Adrenal gland (tissue), 9 donors: ENCODE measurements at regions not wholly inside any gene's neighbourhood (a gene's known extent, or its start where the extent isn't known, plus 50 kb on each side); places are given as distances from the start of the nearest gene placed in this dataset.

ENCODE experiments used
- DNase-seq, 7 donors: peaks; one replicate each; pipeline ENCODE4 v3.0.0-alpha.2; 2019 to 2020
- H3K27ac ChIP-seq, 5 donors: fragments of 200-600 bp; sonication (generic) in 4 of 5; 1 replicate in 3 of 5; 2 replicates in 2 of 5; pipeline versions ENCODE4 v1.5.1 to v1.8.0; 2016 to 2020; ENCODE audit warnings: mild to moderate bottlenecking in 1 of 5
- H3K27me3 ChIP-seq: fragments of 200-600 bp; 2 replicates; pipeline ENCODE4 v1.8.0; 2021
- H3K36me3 ChIP-seq, 2 donors: fragments of 200-600 bp; replicated peaks in 1 of 2; 1 replicate in 1 of 2; 2 replicates in 1 of 2; pipeline versions ENCODE4 v1.5.1 to v1.8.0; 2018 to 2022
- H3K4me1 ChIP-seq, 2 donors: fragments of 200-600 bp; replicated peaks in 1 of 2; 1 replicate in 1 of 2; 2 replicates in 1 of 2; pipeline versions ENCODE4 v1.5.1 to v1.8.0; 2018 to 2021
- H3K4me3 ChIP-seq, 4 donors: fragments of 200-600 bp; sonication (generic) in 3 of 4; one replicate each; pipeline ENCODE4 v1.5.1; 2016 to 2018
- H3K9me3 ChIP-seq, 3 donors: fragments of 200-600 bp; sonication (generic) in 1 of 3; replicated peaks in 1 of 3; 1 replicate in 2 of 3; 2 replicates in 1 of 3; pipeline versions ENCODE4 v1.5.1 to v1.8.0; 2016 to 2021
- CTCF ChIP-seq, 6 experiments: fragments of 450-650 bp in 4 of 6; fragments of 200-600 bp in 2 of 6; sonication (generic) in 1 of 6; IDR thresholded peaks; 1 replicate in 5 of 6; 2 replicates in 1 of 6; pipeline versions ENCODE4 v1.5.1 to v1.8.0; 2016 to 2021; ENCODE audit warnings: antibody characterized with exemption in 6 of 6, mild to moderate bottlenecking in 2 of 6, moderate library complexity in 1 of 6
- POLR2A ChIP-seq, 2 donors: fragments of 450-650 bp; IDR thresholded peaks; one replicate each; pipeline ENCODE4 v1.6.1; 2017; ENCODE audit warnings: antibody characterized with exemption in 2 of 2, mild to moderate bottlenecking in 2 of 2, moderate library complexity in 1 of 2
- WGBS, 4 donors: extraction: QIAGEN DNeasy Blood & Tissue Kit in 2 of 4; methylation state at CpG; one replicate each; pipeline versions ENCODE4 v1.1.5 to v1.1.7; 2013 to 2017; 5-methylcytosine and 5-hydroxymethylcytosine counted together
- intact Hi-C, 2 donors: fragments of 100-400 bp; cut with DNase I; formaldehyde crosslinking; loops; one replicate each; pipeline versions ENCODE4 v1.14.1 to v1.15.0; 2022 to 2023
- donor health status: healthy with polysubstance abuse.
- donor health status: Bipolar disorder and iron deficiency.
- donor health status: DM: yes; HTN: yes; CAD: no.
- donor health status: DM: no; HTN: no; CAD: no.
- donor health status: DM: no; HTN: no; CAD: no.

- intact Hi-C loops = no loop called here
Observed at GRCh38 chr17:70848785-70849184, 679.5 kb downstream of the KCNJ2 start.

GRCh38 chr17:70855401-70856054, 686.2 kb downstream of the KCNJ2 start:
- Histone ChIP-seq H3K36me3 (no peaks in the 10 kb centered on the region), H3K4me3 (no peak overlapping the region), H3K4me1 (no peaks in the 10 kb centered on the region), H3K27me3 (no peaks in the 10 kb centered on the region), H3K27ac (no peak overlapping the region), H3K9me3 (no peaks in the 10 kb centered on the region)
- WGBS, 4 donors = 63 to 71% (median 68%) methylated on average over 8 of the region's 8 CpGs
- no peak for DNase-seq
- TF ChIP-seq CTCF (IDR thresholded peaks at IDR 0.05) = no peak
- no peak for TF ChIP-seq POLR2A (IDR thresholded peaks at IDR 0.05)
- intact Hi-C loops = no loop called here

More at GRCh38 chr17:70848785-70849184, 679.5 kb downstream of the KCNJ2 start:
- no peak overlapping the region for H3K4me3 ChIP-seq
- no peaks in the 10 kb centered on the region for H3K36me3 ChIP-seq
- H3K9me3 ChIP-seq = no peaks in the 10 kb centered on the region
- H3K27me3 ChIP-seq = no peaks in the 10 kb centered on the region
- DNase-seq = no peak
- no peak for TF ChIP-seq CTCF (IDR thresholded peaks at IDR 0.05)
- TF ChIP-seq POLR2A (IDR thresholded peaks at IDR 0.05) = no peak
- no peaks in the 10 kb centered on the region for H3K4me1 ChIP-seq
- 57 to 63% (median 61%) methylated on average over 3 of the region's 3 CpGs for WGBS, 4 donors
- H3K27ac ChIP-seq = no peak overlapping the region

- WGBS, 4 donors = 82 to 88% (median 87%) methylated on average over 3 of the region's 3 CpGs
- no peak for TF ChIP-seq POLR2A (IDR thresholded peaks at IDR 0.05)
- TF ChIP-seq CTCF (IDR thresholded peaks at IDR 0.05) = no peak
- no peak for DNase-seq
- Histone ChIP-seq H3K36me3 (no peaks in the 10 kb centered on the region), H3K9me3 (no peaks in the 10 kb centered on the region), H3K4me1 (no peaks in the 10 kb centered on the region), H3K4me3 (no peak overlapping the region), H3K27ac (no peak overlapping the region), H3K27me3 (no peaks in the 10 kb centered on the region)
- intact Hi-C loops = no loop called here
Observed at GRCh38 chr17:70857351-70857750, 688.0 kb downstream of the KCNJ2 start.

GRCh38 chr17:70859829-70860228, 690.5 kb downstream of the KCNJ2 start:
- no peak for TF ChIP-seq CTCF (IDR thresholded peaks at IDR 0.05)
- Histone ChIP-seq H3K4me3 (no peak overlapping the region), H3K9me3 (no peaks in the 10 kb centered on the region), H3K4me1 (no peaks in the 10 kb centered on the region), H3K36me3 (no peaks in the 10 kb centered on the region), H3K27me3 (no peaks in the 10 kb centered on the region), H3K27ac (no peak overlapping the region)
- WGBS, 4 donors = 51 to 78% (median 69%) methylated on average over 1 of the region's 1 CpG
- intact Hi-C loops = no loop called here
- DNase-seq = no peak
